HS-5 (cell line): ENCODE measurements at regions not wholly inside any gene's neighbourhood (a gene's known extent, or its start where the extent isn't known, plus 50 kb on each side); places are given as distances from the start of the nearest gene placed in this dataset.
"Not testable (repeated sequence)": the region's sequence is repeated elsewhere in the genome, so short reads cannot be mapped to it uniquely, and the experiment has no call there.

ENCODE experiments used
- DNase-seq: peaks from one replicate; pipeline ENCODE4 v3.0.0-alpha.2; 2012; ENCODE audit warnings: low read depth

GRCh38 chr3:4897765-4898453, 81.3 kb upstream of the BHLHE40 start:
- DNase-seq = no peak

- peak; percentile 5 for DNase-seq
These were observed 80.6 kb upstream of the BHLHE40 start for GRCh38 chr3:4898454-4899313.

DNA sequence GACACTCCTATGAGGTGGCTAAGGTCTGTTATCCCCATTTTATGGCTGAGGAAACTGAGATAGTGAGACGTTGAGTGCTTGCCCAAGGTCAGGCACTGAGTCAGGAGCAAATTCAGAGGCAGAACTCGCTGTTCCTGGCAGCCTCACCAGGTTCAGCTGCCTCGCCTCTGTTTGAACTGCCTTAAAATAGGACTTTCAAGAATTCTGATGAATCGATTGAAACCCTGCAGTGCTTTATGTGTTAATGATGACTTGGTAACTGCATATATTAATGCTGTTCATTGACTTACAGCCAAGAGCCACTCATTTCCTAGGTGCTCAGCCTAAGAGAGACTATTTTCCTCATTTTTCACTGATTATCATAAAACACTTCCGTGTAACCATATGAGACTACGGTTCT, 79.5 kb upstream of the BHLHE40 start:
- no peak for DNase-seq

DNA sequence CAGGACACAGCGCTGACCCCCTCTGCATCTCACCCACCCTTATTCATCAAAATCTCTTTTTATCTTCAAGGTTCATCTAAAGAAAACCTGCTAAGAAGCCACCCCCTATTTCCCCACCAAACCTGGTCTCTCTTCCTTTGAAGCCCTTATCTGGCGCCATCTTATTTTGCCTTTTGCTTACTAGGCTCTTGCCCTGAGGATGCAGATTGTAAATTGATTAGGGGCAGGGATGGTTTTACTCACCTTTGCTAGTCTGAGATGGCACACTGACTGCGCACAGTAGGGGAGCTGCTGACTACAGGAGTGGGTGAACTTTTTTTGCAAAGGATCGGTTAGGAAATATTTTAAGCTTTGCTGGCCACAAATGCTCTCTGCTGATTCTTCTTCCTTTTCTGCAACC, 78.9 kb upstream of the BHLHE40 start:
- DNase-seq = no peak

DNA sequence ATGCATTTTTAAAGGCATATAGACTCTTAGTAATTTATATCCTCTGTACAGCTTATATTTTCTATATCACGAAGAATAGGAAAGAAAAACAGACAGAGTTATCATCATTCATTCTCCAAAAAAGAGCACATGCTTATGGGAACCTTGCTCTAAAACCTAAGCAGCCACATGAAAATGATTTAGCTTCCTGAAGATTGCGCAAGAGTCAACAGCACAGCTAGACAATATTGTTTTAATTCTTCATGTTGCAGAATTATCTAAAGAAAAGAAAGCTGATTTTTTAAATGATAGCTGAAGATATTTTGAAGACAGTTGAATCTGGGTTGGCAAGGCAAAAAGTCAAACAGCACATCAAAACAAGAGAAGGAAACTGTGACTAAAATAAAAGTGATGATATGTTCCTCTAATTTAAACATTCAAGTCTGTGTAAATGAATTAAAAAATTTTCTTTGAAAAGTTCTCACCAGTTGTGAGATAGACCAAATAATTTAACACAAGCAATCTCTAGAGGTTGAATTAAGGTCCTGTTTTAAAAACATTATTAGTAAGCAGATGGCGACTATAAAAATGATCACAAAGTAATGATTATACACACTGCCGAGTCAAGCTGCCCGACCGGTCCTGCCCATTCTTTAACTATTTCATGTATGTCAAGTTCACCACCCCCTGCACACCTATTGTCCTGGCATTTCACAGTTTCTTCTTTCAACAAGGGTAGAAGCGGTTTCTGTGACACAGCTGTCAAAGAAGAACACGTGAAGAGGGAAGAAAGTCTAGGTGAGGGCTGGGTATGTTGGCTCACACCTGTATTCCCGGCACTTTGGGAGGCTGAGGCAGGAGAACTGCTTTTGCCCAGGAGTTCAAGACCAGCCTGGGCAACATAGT, 74.2 kb upstream of the BHLHE40 start:
- no peak for DNase-seq

DNA sequence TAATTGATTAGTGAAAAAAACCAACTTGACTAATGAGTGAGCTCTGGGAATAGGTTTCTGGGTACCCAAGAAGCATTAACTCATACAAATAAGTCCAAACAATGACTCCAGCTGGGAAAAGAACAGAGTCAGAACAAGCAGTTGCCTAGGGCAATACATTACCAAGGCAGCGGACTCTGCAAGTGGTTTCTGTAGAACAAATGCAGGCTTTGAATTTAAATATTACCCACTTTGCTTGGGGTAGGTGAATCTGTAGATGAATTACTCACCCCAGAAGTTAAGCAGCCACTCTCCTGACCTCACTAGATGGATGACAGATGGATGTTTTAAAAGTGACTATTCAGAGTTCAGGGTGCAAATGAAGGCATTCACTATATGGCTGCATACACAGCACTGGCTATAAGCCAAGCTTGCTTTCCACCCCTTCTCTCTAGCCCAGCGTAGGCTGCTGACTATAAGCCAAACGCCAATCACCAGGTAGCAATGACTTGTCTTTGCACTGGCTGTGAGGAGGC, 73.1 kb upstream of the BHLHE40 start:
- no peak for DNase-seq

- no peak for DNase-seq
These were observed 72.2 kb upstream of the BHLHE40 start for GRCh38 chr3:4907050-4907449.

GRCh38 chr3:4907643-4908432, 71.4 kb upstream of the BHLHE40 start:
- DNase-seq = no peak

DNA sequence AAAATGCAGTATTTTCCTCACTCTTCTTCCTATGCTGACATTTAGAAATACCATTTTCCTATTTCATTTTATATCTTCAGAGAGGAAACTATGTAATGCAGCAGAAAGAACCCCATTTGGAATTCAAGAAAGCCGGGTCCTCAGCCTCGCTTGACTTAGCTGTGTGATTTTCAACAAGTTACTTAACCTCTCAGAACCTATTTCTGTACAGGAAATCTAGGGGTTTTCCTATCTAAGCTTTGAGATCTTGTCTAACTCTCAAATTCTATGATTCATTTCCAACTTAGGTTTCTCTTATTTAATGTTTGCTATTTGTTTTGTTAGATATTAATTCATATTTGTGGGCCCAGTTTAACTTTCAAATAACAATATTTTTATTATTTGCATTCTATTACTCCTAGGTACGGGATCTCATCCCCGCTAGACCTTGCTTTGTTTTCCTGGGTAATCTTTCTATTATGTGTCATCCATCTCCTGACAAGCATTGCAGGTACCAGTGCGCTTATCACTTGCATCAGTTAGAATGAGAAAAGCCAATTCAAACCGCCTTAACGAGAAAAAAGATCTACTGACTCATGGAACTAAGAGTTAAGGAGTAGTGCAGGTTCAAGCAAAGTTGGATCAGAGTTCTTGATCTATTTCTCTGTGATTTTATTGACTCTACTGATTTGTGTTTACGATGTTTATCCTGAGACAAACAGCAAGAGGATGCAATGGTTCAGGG, 70.6 kb upstream of the BHLHE40 start:
- no peak for DNase-seq

DNA sequence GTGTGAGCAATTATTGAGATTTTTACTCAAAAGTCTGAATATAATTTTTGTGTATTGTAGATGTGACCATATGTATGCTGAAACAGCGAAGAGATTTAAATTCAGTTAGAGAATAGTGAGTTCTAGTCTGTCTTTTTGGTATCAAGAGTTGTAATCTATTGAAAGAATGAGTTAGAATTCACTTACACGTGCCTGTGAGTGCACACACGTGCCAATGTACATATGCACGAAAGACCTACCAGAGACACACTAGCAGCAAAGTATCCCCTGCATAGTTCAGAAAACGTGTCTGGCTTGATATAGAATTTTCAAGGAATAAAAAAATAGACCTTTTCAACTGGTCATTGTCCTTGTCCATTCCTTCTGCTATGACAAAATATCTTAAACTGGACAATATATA, 64.8 kb upstream of the BHLHE40 start:
- DNase-seq = no peak

GRCh38 chr3:4921589-4921988, 57.6 kb upstream of the BHLHE40 start:
- DNase-seq = not testable (repeated sequence)

DNA sequence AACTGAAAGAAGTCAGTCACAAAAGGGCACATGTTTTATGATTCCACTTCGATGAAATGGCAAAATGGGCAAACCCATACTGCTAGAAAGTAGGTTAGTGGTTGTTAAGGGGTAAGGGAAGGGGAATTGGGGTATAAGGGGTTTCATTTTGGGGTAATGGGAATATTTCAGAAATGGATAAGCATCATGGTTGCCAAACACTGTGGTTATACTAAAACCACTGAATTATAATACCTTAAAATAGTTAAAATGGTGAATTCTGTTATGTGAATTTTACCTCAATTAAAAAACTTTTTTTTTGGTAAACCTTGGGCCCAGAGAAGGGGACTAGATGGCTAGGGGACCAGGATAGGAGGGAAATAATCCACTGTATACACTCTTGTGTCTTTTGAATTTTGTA, 52.3 kb upstream of the BHLHE40 start:
- no peak for DNase-seq

GRCh38 chr3:4928277-4928789, 50.9 kb upstream of the BHLHE40 start:
- DNase-seq = no peak
